ENCODE measurements at regions not wholly inside any gene's neighbourhood (a gene's known extent, or its start where the extent isn't known, plus 50 kb on each side); places are given as distances from the start of the nearest gene placed in this dataset.
"Not testable (repeated sequence)": the region's sequence is repeated elsewhere in the genome, so short reads cannot be mapped to it uniquely, and the experiment has no call there.

DNA sequence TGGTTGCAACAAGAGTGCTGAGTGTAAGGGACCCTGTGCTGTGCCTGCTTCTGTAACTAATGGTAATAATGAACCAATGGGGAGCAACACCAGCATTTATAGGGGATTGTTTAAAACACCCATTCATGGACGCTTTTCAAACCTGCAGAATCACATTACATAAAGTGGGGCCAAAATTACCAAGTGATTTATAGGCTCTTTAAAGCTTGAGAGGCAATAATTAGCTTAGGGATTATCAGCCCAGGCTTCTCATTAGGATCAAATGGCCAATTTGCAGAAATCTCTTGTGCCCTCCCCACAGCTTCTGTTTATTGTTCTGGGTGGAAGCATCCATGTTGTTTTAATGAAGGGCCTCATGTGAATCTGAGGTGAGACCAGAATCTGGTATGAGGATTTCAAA, 125.5 kb downstream of the ZNF486 start:
- DNase-seq (ENCODE audit: low read depth in 2 of 2) = not testable (repeated sequence)

DNA sequence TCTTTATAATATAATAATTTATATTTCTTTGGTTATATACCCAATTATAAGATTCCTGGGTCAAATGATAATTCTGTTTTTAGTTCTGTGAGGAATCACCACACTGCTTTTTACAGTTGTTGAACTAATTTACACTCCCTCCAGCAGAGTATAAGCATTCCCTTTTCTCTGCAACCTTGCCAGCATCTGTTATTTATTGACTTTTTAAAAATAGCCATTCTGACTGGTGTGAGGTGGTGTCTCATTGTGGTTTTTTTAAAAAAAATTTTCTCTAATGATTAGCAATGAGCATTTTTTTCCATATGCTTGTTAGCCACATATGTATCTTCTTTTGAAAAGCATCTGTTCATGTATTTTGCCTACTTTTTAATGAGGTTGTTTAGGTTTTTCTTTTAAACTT, 122.2 kb downstream of the ZNF486 start:
- no peak for DNase-seq (ENCODE audit: low read depth in 2 of 2)

DNA sequence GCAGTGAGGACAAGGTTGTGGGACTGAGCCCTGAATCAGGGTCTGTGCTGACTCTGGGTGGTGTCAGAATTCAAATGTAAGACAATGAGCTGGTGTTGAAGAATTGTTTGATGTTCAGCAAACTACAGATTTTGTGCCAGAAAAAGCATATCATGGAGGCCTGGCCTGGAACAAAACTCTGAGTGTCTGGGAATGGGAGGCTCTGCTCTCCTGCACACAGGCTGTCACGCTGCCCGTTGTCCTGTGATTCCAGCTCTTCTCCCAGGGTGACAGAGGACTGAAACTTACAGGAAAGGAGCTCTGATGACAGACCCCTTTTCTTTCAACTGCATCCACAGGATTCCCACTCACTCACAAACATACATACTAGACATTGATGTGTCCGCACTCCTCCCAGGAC, 120.1 kb downstream of the ZNF486 start:
- no peak for DNase-seq (ENCODE audit: low read depth in 2 of 2)

DNA sequence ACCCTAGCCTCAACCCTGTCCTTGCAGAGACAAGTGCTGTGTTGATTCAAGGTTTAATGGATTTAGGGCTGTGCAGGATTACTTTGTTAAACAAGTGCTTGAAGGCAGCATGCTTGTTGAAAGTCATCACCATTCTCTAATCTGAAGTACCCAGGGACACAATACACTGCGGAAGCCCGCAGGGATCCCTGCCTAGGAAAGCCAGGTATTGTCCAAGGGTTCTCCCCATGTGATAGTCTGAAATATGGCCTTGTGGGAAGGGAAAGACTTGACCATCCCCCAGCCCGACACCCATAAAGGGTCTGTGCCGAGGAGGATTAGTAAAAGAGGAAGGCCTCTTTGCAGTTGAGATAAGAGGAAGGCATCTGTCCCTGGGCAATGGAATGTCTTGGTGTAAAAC, 118.9 kb downstream of the ZNF486 start:
- DNase-seq (ENCODE audit: low read depth in 2 of 2) = not testable (repeated sequence)

DNA sequence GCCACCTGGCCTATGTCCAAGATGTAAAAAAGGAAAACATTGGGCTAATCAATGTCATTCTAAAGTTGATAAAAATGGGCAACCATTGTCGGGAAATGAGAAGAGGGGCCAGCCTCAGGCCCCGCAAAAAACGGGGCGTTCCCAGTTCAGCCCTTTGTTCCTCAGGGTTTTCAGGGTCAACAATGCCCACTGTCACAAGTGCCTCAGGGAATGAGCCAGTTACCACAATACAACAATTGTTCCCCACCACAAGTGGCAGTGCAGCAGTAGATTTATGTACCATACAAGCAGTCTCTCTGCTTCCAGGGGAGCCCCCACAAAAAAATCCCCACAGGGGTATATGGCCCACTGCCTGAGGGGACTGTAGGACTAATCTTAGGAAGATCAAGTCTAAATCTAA, 112.5 kb downstream of the ZNF486 start:
- no peak for DNase-seq (ENCODE audit: low read depth in 2 of 2)

DNA sequence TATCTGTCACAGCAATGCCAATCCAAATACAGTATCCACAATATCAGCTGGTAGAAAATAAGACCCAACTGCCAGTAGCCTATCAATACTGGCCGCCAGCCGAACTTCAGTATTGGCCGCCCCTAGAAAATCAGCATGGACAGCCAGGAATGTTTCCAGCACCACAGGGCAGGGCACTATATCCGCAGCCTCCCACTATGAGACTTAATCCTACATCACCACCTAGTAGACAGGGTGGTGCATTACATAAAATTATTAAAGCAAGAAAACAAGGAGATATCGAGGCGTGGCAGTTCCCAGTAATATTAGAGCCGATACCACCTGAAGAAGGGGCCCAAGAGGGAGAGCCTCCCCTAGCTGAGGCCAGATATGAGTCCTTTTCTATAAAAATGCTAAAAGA, 111.3 kb downstream of the ZNF486 start:
- peak in 1 of 2 donors; percentile 43 for DNase-seq (ENCODE audit: low read depth in 2 of 2)

DNA sequence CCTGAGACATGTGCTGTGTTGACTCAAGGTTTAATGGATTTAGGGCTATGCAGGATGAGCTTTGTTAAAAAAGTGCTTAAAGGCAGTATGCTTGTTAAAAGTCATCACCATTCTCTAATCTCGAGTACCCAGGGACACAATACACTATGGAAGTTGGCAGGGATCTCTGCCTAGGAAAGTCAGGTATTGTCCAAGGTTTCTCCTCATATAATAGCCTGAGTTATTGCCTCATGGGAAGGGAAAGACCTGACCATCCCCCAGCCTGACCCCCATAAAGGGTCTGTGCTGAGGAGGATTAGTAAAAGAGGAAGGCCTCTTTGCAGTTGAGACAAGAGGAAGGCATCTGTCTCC, 109.7 kb downstream of the ZNF486 start:
- not testable (repeated sequence) for DNase-seq (ENCODE audit: low read depth in 2 of 2)

DNA sequence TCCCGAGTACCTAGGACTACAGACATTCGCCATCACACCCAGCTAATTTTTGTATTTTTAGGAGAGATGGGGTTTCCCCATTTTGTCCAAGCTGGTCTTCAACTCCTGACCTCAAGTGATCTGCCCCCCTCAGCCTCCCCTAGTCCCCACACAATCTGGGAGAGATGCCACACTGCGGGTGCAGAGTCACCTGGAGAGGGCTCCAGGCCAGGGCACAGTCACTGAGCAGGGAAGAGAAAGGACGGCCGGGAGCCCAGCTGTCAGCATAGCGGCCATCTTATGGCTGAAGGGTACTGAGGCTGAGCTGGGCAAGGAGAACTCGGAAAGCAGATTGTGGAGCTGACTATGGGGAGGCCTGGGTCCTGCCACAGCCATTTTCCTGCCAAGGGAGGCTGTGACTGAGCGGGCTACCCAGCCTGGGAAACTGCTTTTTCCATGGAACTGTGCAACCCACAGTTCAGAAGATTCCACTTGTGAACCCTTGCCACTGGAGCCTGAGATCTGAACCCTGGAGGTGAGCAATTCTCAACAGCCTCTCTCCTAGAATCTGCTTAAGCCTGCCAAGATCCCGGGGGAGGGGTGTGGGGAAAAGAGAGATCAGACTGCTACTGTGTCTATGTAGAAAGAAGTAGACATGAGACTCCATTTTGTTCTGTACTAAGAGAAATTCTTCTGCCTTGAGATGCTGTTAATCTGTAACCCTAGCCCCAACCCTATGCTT, 109.2 kb downstream of the ZNF486 start:
- DNase-seq (ENCODE audit: low read depth in 2 of 2) = no peak

DNA sequence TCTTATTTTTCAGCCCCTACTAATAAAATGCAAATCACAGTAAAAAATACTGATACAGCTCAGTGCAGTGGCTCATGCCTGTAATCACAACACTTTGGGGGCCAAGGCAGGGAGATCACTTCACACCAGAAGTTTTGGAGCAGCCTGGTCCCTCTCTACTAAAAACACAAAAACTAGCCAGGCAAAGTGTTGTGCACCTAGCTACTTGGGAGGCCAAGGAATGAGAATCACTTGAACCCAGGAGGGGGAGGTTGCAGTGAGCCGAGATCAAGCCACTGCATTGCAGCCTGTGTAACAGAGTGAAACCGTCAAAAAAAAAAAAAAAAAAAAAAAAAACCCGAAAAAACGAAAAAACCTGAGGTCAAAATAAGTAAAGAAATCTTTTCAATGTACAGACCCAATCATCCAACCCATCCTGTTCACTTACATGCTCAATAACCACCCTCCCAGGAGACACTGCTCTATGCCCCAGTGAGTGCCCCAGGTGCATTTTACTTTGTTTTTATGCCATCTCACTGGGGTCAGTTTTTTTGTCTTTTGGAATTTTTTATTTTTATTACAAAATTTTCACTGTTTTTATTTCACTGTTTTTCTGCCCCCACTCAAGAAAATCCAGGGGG, 107.0 kb downstream of the ZNF486 start:
- DNase-seq (ENCODE audit: low read depth in 2 of 2) = no peak

DNA sequence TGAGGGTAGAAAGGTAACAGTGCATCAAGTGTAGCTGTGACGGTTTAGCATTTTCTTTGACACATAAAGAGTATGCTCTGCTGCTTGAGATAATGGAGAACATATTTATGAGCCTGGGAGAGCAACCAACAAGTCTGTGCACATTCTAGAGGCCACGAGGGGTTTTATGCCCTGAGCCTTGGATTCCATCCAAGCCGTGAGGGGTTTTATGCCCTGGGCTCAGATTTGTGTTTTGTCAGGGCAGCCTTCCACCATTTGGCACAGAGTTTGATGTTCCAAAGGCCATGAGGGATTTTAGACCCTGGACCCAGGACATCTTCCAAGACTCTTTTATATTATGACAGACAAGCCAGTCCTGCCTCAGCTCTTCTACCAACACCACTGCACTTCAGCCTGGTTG, 106.4 kb downstream of the ZNF486 start:
- DNase-seq (ENCODE audit: low read depth in 2 of 2) = no peak

DNA sequence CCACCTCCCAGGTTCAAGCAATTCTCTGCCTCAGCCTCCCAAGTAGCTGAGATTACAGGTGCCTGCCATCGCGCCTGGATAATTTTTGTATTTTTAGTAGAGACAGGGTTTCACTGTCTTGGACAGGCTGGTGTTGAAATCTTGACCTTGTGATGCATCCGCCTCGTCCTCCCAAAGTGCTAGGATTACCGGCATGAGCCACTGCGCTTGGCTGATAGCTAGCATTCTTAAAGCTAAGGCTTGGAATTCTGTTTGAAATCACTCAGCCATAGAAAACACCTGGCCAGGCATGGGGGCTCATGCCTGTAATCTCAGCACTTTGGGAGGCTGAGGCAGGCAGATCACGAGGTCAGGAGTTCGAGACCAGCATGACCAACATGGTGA, 105.6 kb downstream of the ZNF486 start:
- not testable (repeated sequence) for DNase-seq (ENCODE audit: low read depth in 2 of 2)

DNA sequence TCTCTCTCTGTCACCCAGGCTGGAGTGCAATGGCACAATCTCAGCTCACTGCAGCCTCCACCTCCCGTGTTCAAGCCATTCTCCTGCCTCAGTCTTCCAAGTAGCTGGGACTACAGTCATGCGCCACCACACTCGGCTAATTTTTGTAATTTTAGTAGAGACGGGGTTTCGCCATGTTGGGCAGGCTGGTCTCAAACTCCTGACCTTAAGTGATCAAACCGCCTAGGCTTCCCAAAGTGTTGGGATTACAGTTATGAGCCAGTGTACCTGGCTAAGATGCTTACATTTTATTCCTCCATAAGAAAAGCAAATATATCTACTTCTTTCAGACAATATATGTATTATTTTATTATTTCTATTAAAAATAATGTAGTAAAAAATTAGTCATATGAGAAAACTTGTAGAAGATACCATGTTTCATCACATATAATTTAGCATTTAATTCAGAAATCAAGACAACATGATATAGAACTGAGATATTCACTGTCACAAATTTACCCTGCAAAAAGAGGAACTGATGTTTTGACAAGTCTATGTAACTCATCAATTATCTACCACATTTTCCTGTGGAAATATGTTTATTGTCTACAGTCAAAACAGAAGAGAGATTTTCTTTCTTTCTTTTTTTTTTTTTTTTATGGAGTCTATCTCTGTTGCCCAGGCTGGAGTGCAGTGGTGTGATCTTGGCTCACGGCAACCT, 105.1 kb downstream of the ZNF486 start:
- not testable (repeated sequence) for DNase-seq (ENCODE audit: low read depth in 2 of 2)

DNA sequence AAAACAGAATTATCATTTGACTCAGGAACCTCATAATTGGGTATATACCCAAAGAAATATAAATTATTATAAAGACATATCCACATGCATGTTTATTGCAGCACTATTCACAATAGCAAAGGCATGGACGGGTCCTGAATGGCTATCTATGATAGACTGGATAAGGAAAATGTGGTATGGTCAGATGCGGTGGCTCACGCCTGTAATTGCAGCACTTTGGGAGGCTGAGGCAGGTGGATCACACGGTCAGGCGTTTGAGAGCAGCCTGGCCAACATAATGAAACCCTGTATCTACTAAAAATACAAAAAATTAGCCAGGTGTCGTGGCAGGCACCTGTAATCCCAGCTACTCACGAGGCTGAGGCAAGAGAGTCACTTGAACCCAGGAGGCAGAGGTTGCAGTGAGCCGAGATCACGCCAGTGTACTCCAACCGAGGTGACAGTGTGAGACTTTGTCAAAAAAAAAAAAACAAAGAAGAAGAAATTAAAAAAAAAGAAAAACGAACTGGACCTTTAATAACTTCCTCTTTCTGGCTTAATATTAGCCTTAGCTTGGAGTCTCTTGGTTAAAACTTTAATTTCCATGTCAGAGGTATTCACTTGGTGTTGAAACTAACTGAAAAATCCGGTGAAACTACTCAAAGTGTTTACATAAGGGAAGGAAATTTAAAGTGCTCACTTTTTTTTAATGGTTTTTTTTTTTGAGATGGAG, 104.4 kb downstream of the ZNF486 start:
- DNase-seq (ENCODE audit: low read depth in 2 of 2) = no peak

DNA sequence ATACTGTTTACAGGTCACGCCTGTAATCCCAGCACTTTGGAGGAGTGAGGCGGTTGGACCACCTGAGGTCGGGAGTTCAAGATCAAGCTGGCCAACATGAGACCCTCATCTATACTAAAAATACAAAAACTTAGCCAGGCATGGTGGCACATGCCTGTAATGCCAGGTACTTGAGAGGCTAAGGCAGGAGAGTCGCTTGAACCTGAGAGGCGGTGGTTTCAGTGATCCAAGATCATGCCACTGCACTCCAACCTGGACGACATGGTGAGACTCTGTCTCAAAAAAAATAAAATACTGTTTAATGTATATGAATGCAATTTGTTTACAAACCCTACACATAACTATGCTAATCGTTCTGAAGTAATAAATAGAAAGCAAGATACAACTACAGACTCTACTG, 102.4 kb downstream of the ZNF486 start:
- no peak for DNase-seq (ENCODE audit: low read depth in 2 of 2)

DNA sequence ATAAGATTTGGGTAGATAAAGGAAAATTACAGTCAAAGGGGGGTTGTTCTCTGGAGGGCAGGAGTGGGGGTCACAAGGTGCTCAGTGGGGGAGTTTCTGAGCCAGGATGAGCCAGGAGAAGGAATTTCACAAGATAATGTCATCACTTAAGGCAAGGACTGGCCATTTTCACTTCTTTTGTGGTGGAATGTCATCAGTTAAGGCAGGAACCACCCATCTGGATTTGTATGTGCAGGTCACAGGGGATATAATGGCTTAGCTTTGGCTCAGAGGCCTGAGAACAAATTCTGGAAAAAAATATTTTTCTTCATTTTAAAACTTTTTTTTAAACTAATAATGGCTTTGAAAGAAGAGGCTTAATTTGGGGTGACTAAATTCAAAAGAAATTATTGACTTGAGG, 94.5 kb downstream of the ZNF486 start:
- DNase-seq (ENCODE audit: low read depth in 2 of 2) = not testable (repeated sequence)

DNA sequence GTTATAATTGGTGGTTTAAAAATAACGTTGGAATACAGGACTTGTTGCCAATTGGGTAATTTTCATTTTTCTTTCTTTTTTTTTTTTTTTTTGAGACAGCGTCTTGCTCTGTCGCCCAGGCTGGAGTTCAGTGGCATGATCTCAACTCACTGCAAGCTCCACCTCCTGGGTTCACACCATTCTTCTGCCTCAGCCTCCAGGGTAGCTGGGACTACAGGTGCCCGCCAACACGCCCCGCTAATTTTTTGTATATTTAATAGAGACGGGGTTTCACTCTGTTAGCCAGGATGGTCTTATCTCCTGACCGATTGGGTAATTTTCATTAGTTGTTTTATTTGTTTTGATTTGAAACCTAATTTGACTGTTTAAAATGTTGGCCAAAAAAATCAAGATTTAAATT, 93.7 kb downstream of the ZNF486 start:
- not testable (repeated sequence) for DNase-seq (ENCODE audit: low read depth in 2 of 2)

DNA sequence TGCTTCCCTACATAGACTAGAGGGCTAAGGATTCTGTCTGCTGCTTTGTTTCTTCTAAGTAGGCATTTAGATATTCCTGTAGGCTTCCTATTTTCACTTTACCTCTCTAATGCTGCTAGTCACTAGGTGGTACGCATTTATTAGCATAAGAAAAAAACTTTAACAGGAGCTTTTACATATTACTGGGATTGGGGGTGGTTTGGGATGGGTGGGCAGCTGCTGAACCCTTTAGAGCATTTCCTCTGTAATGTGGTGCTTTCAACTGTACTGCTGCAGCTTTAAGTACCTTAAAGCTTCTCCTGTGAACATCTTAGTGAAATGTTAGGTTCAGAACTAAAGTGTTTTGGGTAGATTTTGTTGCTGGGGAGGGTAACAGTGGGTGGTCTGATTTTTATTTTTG, 92.6 kb downstream of the ZNF486 start:
- no peak for DNase-seq (ENCODE audit: low read depth in 2 of 2)

DNA sequence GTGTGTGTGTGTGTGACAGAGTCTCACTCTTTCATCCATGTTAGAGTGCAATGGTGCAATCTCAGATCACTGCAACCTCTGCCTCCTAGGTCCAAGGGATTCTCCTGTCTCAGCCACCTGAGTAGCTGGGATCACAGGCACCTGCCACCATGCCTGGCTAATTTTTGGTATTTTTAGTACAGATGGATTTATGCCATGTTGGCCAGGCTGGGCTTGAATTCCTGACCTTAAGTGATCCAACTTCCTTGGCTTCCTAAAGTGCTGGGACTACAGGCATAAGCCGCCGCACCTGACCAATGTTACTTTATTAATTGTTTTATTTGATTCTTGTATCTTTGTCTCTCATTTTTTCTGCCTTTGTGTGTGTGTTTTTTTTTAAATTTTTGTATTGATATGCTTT, 89.6 kb downstream of the ZNF486 start:
- no peak for DNase-seq (ENCODE audit: low read depth in 2 of 2)

DNA sequence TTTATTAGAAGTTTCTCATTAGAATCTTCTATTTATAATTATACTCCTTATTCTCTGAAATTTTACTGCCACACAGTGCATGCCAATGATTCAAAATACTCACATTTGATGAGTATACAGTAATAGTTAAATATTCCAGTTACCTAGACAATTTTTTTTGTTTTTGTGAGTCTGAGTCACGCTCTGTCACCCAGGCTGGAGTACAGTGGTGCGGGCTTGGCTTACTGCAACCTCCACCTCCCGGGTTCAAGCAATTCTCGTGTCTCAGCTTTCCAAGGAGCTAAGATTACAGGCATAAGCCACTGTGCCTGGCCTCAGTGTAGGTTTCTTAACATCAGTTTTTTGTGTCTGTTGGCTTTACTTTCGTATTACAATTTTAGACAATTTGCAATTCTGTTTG, 87.1 kb downstream of the ZNF486 start:
- DNase-seq (ENCODE audit: low read depth in 2 of 2) = no peak

DNA sequence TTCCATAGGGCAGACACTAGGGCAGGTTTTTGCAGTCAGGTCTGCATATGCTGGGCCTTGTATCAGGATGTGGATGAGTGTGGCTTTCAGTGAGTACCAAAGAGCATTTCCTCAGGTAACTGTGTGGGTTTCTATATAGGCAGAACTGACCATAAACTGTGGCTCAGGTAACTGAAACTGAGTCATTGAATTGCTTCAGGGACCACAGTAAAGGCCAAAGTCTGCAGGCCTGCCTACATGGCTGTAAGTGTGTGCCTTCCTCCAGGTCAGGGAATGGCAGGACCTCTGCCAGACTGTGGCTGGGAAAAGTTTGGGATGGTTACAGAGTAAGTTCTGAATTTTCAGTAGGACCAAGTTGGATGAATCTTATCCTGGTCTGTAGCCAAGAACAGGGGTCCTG, 85.6 kb downstream of the ZNF486 start:
- no peak for DNase-seq (ENCODE audit: low read depth in 2 of 2)

DNA sequence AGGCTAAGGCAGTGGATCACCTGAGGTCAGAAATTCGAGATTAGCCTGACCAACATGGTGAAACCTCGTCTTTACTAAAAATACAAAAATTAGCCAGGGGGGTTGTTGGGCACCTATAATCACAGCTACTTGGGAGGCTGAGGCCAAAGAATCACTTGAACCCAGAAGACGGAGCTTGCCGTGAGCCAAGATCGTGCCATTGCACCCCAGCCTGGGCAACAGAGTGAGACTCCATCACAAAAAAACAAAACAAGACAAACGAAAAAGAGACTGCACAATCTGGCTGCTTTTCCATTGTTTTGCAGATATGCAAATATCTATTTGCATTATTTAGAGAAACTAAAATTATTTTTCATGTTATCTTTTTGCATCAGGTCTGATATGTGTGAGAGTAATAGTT, 83.6 kb downstream of the ZNF486 start:
- DNase-seq (ENCODE audit: low read depth in 2 of 2) = no peak

DNA sequence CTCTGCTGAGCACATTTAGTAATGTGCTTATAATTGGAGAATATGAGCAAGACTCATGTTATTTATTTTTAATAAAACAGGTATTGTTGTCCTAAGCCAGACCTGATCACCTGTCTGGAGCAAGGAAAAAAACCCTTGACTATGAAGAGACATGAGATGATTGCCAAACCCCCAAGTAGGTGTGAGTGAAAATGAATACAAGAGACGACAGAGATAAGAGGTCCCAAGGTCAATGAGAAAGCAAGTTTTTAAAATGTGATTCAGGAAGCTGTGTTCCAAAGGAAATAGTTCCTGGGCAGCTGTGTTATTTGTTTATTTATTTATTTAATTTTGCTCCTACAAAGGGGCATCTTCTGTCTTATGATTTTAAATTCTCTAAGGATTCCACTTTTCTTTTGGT, 83.1 kb downstream of the ZNF486 start:
- no peak for DNase-seq (ENCODE audit: low read depth in 2 of 2)

Measured in dermis microvascular lymphatic vessel endothelial cell (primary cell).